ENCODE measurements at regions not wholly inside any gene's neighbourhood (a gene's known extent, or its start where the extent isn't known, plus 50 kb on each side); places are given as distances from the start of the nearest gene placed in this dataset.

GRCh38 chr2:64832936-64833335 lies 156.3 kb upstream of the SLC1A4 start:
- no peaks in the 10 kb centered on the region for H4K20me1 ChIP-seq (replicated peaks; ENCODE audit: control insufficient read depth, extremely low read depth, insufficient read depth, low read length)
- TF ChIP-seq JUN (IDR thresholded peaks at IDR 0.05; ENCODE audit: borderline replicate concordance, insufficient read depth, insufficient read length, low read depth), result no peak
- TF ChIP-seq MYC (IDR thresholded peaks at IDR 0.05; ENCODE audit: low read depth, low read length), result no peak
- no peak for TF ChIP-seq EZH2 (IDR thresholded peaks at IDR 0.05; ENCODE audit: borderline replicate concordance, low read depth, low read length, severe bottlenecking)
- no peak for TF ChIP-seq CTCF (IDR thresholded peaks at IDR 0.05; ENCODE audit: extremely low read depth in 1 of 2, insufficient read depth in 1 of 2, low read depth in 1 of 2, low read length in 2 of 2)
- TF ChIP-seq POLR2A (IDR thresholded peaks at IDR 0.05; ENCODE audit: low read depth, low read length), result no peak
- TF ChIP-seq POLR2AphosphoS5 (IDR thresholded peaks at IDR 0.05; ENCODE audit: insufficient read depth, low read depth, low read length), result no peak
- no peak for TF ChIP-seq GATA2 (IDR thresholded peaks at IDR 0.05; ENCODE audit: insufficient read depth, insufficient read length, low read depth, low read length)
- no peak for TF ChIP-seq MAX (IDR thresholded peaks at IDR 0.05; ENCODE audit: insufficient read depth, insufficient read length)
- TF ChIP-seq FOS (IDR thresholded peaks at IDR 0.05; ENCODE audit: borderline replicate concordance, insufficient read depth, low read length), result no peak
- H2AFZ ChIP-seq (ENCODE audit: low read depth, low read length), result no peak overlapping the region
- H3K4me3 ChIP-seq (replicated peaks in 1 of 3; ENCODE audit: insufficient read depth in 1 of 3, low read depth in 1 of 3, low read length in 3 of 3), result no peak overlapping the region
- dilution Hi-C loops (cut with MboI; ENCODE audit: extremely low pct_ligation_motif_present, low sequenced_read_pairs) (no loop called here), intact Hi-C loops (cut with micrococcal nuclease) (no loop called here)
- H3K9me1 ChIP-seq (replicated peaks; ENCODE audit: control insufficient read depth, extremely low read depth, insufficient read depth, low read length), result no peaks in the 10 kb centered on the region
- no peak for FAIRE-seq
- BruUV-seq (replicated peaks), result no TSS peak
- ChIA-PET POLR2A (no interaction called here), CTCF (interaction anchor here (1.4 to 4.4 kb wide), 6 partner anchors 8 to 188 kb away, joined by 3 to 59 read pairs (median 28); partner anchors contain the start of gene SERTAD2)
- DNase-seq (ENCODE audit: low read depth, low spot score), result no peak
- H3K9ac ChIP-seq (replicated peaks; ENCODE audit: extremely low read depth, insufficient read depth, low read length), result no peak overlapping the region
- peaks cover 16% of the 10 kb centered on the region for H3K4me1 ChIP-seq (ENCODE audit: control insufficient read depth, extremely low read depth, insufficient read depth, low read length)
- H3K36me3 ChIP-seq (ENCODE audit: control insufficient read depth in 2 of 2, extremely low read depth in 1 of 2, insufficient read depth in 2 of 2, low read length in 2 of 2), result no peaks in the 10 kb centered on the region
- no peaks in the 10 kb centered on the region for H3K27me3 ChIP-seq (ENCODE audit: control insufficient read depth in 2 of 2, insufficient read depth in 2 of 2, low read length in 2 of 2)
- no peak overlapping the region for H3K4me2 ChIP-seq (ENCODE audit: insufficient read depth, low read length)
- H3K27ac ChIP-seq (ENCODE audit: insufficient read depth, low read depth, low read length), result no peak overlapping the region
- H3K9me3 ChIP-seq (replicated peaks; ENCODE audit: control insufficient read depth, insufficient read depth, low read length), result no peaks in the 10 kb centered on the region
- no peaks in the 10 kb centered on the region for H3K79me2 ChIP-seq (ENCODE audit: control insufficient read depth, insufficient read depth, low read length)

All from endothelial cell of umbilical vein (primary cell).